Lung (tissue), 11 donors: ENCODE measurements at regions not wholly inside any gene's neighbourhood (a gene's known extent, or its start where the extent isn't known, plus 50 kb on each side); places are given as distances from the start of the nearest gene placed in this dataset.
A peak's percentile ranks its signal among the peaks of the same experiment; 100 is the strongest.

Experiments
- ATAC-seq: fragments of 200-7000 bp; cut with Tn5 transposase; one replicate; pipeline ENCODE4 v1.9.1; 2020; ENCODE audit warnings: moderate number of reproducible peaks; ENCODE audit not compliant: insufficient read depth, low FRiP score
- DNase-seq, 3 donors: peaks; one replicate each; pipeline ENCODE4 v3.0.0-alpha.2; 2013 to 2017
- H3K27ac ChIP-seq, 2 donors: one replicate each; pipeline ENCODE4 v1.5.1; 2013; ENCODE audit warnings: mild to moderate bottlenecking in 2 of 2, moderate library complexity in 2 of 2, control low read depth in 1 of 2, inconsistent platforms in 1 of 2, low read depth in 1 of 2, low read length in 1 of 2
- H3K27me3 ChIP-seq, 3 donors: one replicate each; pipeline ENCODE4 v1.5.1; 2013; ENCODE audit warnings: low read length in 2 of 3; ENCODE audit not compliant: control insufficient read depth in 3 of 3, insufficient read depth in 3 of 3
- H3K36me3 ChIP-seq, 4 donors: one replicate each; pipeline ENCODE4 v1.5.1; 2013; ENCODE audit warnings: low read length in 4 of 4, mild to moderate bottlenecking in 1 of 4, moderate library complexity in 1 of 4; ENCODE audit not compliant: control insufficient read depth in 4 of 4, insufficient read depth in 4 of 4
- H3K4me1 ChIP-seq, 5 donors: one replicate each; pipeline ENCODE4 v1.5.1; 2013; ENCODE audit warnings: low read length in 5 of 5, mild to moderate bottlenecking in 2 of 5, moderate library complexity in 1 of 5; ENCODE audit not compliant: control insufficient read depth in 5 of 5, insufficient read depth in 5 of 5
- H3K4me3 ChIP-seq: one replicate; pipeline ENCODE4 v1.5.1; 2013; ENCODE audit warnings: mild to moderate bottlenecking, control low read depth, moderate library complexity
- H3K9ac ChIP-seq, 2 donors: one replicate each; pipeline ENCODE4 v1.5.1; 2013; ENCODE audit warnings: low read length in 2 of 2, control low read depth in 1 of 2; ENCODE audit not compliant: insufficient read depth in 1 of 2
- H3K9me3 ChIP-seq, 4 donors: one replicate each; pipeline ENCODE4 v1.5.1; 2013; ENCODE audit warnings: low read length in 3 of 4, mild to moderate bottlenecking in 1 of 4, moderate library complexity in 1 of 4; ENCODE audit not compliant: control insufficient read depth in 4 of 4, insufficient read depth in 3 of 4
- CTCF ChIP-seq: IDR thresholded peaks from 2 replicates; pipeline ENCODE4 v1.5.1; 2012; ENCODE audit warnings: mild to moderate bottlenecking; ENCODE audit errors: control extremely low read depth, extremely low read depth
- WGBS, 2 donors: extraction: QIAGEN DNeasy Blood & Tissue Kit; methylation state at CpG; one replicate each; pipeline ENCODE4 v1.1.7; 2013; 5-methylcytosine and 5-hydroxymethylcytosine counted together
- donor health status: control.
- donor health status: control.
- donor health status: Bipolar disorder and iron deficiency.
- donor health status: healthy.
- donor health status: DM: yes; HTN: yes; CAD: no.

GRCh38 chr20:56943946-56944945 is 315.1 kb downstream of the TFAP2C start:
- Histone ChIP-seq H3K9ac (no peak overlapping the region), H3K36me3 (no peaks in the 10 kb centered on the region), H3K9me3 (peaks cover 0 to 1% (median 0%) of the 10 kb centered on the region in 4 donors), H3K4me3 (no peak overlapping the region), H3K27ac (no peak overlapping the region), H3K27me3 (peaks cover 0 to 16% (median 12%) of the 10 kb centered on the region in 3 donors), H3K4me1 (peaks cover 0 to 17% (median 0%) of the 10 kb centered on the region in 5 donors)
- ATAC-seq, result no peak
- DNase-seq, result peak in 2 of 3 donors; percentile 67 to 71
- 60 to 64% methylated on average over 17 of the region's 17 CpGs for WGBS, 2 donors
- no peak for TF ChIP-seq CTCF

- H3K27me3 ChIP-seq, result peaks cover 0 to 19% (median 12%) of the 10 kb centered on the region in 3 donors
- no peak for TF ChIP-seq CTCF
- WGBS, 2 donors, result 44 to 45% methylated on average over 5 of the region's 5 CpGs
- peaks cover 0 to 3% (median 0%) of the 10 kb centered on the region in 4 donors for H3K9me3 ChIP-seq
- ATAC-seq (no peak), DNase-seq (peak in 2 of 3 donors; percentile 28 to 31)
- H3K4me1 ChIP-seq, result peaks cover 0 to 17% (median 0%) of the 10 kb centered on the region in 5 donors
- H3K27ac ChIP-seq, result no peak overlapping the region
- no peak overlapping the region for H3K9ac ChIP-seq
- H3K36me3 ChIP-seq, result no peaks in the 10 kb centered on the region
- H3K4me3 ChIP-seq, result no peak overlapping the region
These were observed 316.0 kb downstream of the TFAP2C start for GRCh38 chr20:56945057-56945456.

- DNase-seq, result no peak
- TF ChIP-seq CTCF, result no peak
These were observed 316.8 kb downstream of the TFAP2C start for GRCh38 chr20:56945901-56946300.

More at GRCh38 chr20:56945901-56946300, 316.8 kb downstream of the TFAP2C start:
- H3K36me3 ChIP-seq, result no peaks in the 10 kb centered on the region
- H3K4me1 ChIP-seq, result peaks cover 0 to 17% (median 0%) of the 10 kb centered on the region in 5 donors
- peaks cover 0 to 24% (median 13%) of the 10 kb centered on the region in 3 donors for H3K27me3 ChIP-seq
- WGBS, 2 donors, result 83 to 93% methylated on average over 5 of the region's 5 CpGs
- H3K4me3 ChIP-seq, result no peak overlapping the region
- ATAC-seq, result no peak
- H3K9me3 ChIP-seq, result peaks cover 0 to 3% (median 0%) of the 10 kb centered on the region in 4 donors
- H3K9ac ChIP-seq, result no peak overlapping the region
- no peak overlapping the region for H3K27ac ChIP-seq
